ENCODE measurements at regions not wholly inside any gene's neighbourhood (a gene's known extent, or its start where the extent isn't known, plus 50 kb on each side); places are given as distances from the start of the nearest gene placed in this dataset.

GRCh38 chr11:106470230-106470629 is 392.8 kb downstream of the AASDHPPT start:
- DNase-seq (no peak), ATAC-seq (no peak)
- Histone ChIP-seq H3K9me3 (no peaks in the 10 kb centered on the region), H3K4me1 (no peaks in the 10 kb centered on the region), H3K27ac (no peak overlapping the region), H3K4me3 (no peak overlapping the region), H3K27me3 (no peaks in the 10 kb centered on the region), H3K36me3 (no peaks in the 10 kb centered on the region)
- in situ Hi-C loops (cut with MboI; ENCODE audit: low sequenced_read_pairs in 4 of 4) = no loop called here
- no peak for TF ChIP-seq CTCF (IDR thresholded peaks at IDR 0.05 in 4 of 5, conservative IDR thresholded peaks at IDR 0.05 in 1 of 5)
- no peak for TF ChIP-seq POLR2A (IDR thresholded peaks at IDR 0.05)
- intact Hi-C loops (cut with DNase I; ENCODE audit: low total_unique reads) = no loop called here

- no peaks in the 10 kb centered on the region for H3K27me3 ChIP-seq
- no peak for DNase-seq
- H3K4me1 ChIP-seq = no peaks in the 10 kb centered on the region
- intact Hi-C loops (cut with DNase I; ENCODE audit: low total_unique reads) (no loop called here), in situ Hi-C loops (cut with MboI; ENCODE audit: low sequenced_read_pairs in 4 of 4) (no loop called here)
- no peak overlapping the region for H3K4me3 ChIP-seq
- no peaks in the 10 kb centered on the region for H3K36me3 ChIP-seq
- no peak for TF ChIP-seq CTCF (IDR thresholded peaks at IDR 0.05 in 4 of 5, conservative IDR thresholded peaks at IDR 0.05 in 1 of 5)
- no peak for TF ChIP-seq POLR2A (IDR thresholded peaks at IDR 0.05)
- no peaks in the 10 kb centered on the region for H3K9me3 ChIP-seq
- no peak for ATAC-seq
- no peak overlapping the region for H3K27ac ChIP-seq
Measured at GRCh38 chr11:106471276-106471675, 393.8 kb downstream of the AASDHPPT start.

- intact Hi-C loops (cut with DNase I; ENCODE audit: low total_unique reads) = no loop called here
Measured at GRCh38 chr11:106473089-106473722, 395.7 kb downstream of the AASDHPPT start.

GRCh38 chr11:106474274-106474673 is 396.8 kb downstream of the AASDHPPT start:
- in situ Hi-C loops (cut with MboI; ENCODE audit: low sequenced_read_pairs in 4 of 4) (no loop called here), intact Hi-C loops (cut with DNase I; ENCODE audit: low total_unique reads) (no loop called here)
- Histone ChIP-seq H3K4me1 (no peaks in the 10 kb centered on the region), H3K27ac (no peak overlapping the region), H3K36me3 (no peaks in the 10 kb centered on the region), H3K4me3 (no peak overlapping the region), H3K9me3 (no peaks in the 10 kb centered on the region), H3K27me3 (no peaks in the 10 kb centered on the region)
- TF ChIP-seq CTCF (IDR thresholded peaks at IDR 0.05 in 4 of 5, conservative IDR thresholded peaks at IDR 0.05 in 1 of 5) = no peak
- no peak for TF ChIP-seq POLR2A (IDR thresholded peaks at IDR 0.05)
- ATAC-seq (no peak), DNase-seq (no peak)

More at GRCh38 chr11:106473089-106473722, 395.7 kb downstream of the AASDHPPT start:
- no peaks in the 10 kb centered on the region for H3K9me3 ChIP-seq
- no peak overlapping the region for H3K27ac ChIP-seq
- DNase-seq (no peak), ATAC-seq (no peak)
- no peaks in the 10 kb centered on the region for H3K4me1 ChIP-seq
- TF ChIP-seq CTCF (IDR thresholded peaks at IDR 0.05 in 4 of 5, conservative IDR thresholded peaks at IDR 0.05 in 1 of 5) (no peak), POLR2A (IDR thresholded peaks at IDR 0.05) (no peak)
- H3K27me3 ChIP-seq = no peaks in the 10 kb centered on the region
- in situ Hi-C loops (cut with MboI; ENCODE audit: low sequenced_read_pairs in 4 of 4) = no loop called here
- H3K36me3 ChIP-seq = no peaks in the 10 kb centered on the region
- H3K4me3 ChIP-seq = no peak overlapping the region

GRCh38 chr11:106475181-106475580 is 397.7 kb downstream of the AASDHPPT start:
- no peak overlapping the region for H3K4me3 ChIP-seq
- no peaks in the 10 kb centered on the region for H3K9me3 ChIP-seq
- no peak for DNase-seq
- H3K4me1 ChIP-seq = no peaks in the 10 kb centered on the region
- in situ Hi-C loops (cut with MboI; ENCODE audit: low sequenced_read_pairs in 4 of 4) = no loop called here
- intact Hi-C loops (cut with DNase I; ENCODE audit: low total_unique reads) = no loop called here
- TF ChIP-seq POLR2A (IDR thresholded peaks at IDR 0.05) (no peak), CTCF (IDR thresholded peaks at IDR 0.05 in 4 of 5, conservative IDR thresholded peaks at IDR 0.05 in 1 of 5) (no peak)
- H3K27me3 ChIP-seq = no peaks in the 10 kb centered on the region
- no peak overlapping the region for H3K27ac ChIP-seq
- ATAC-seq = no peak
- no peaks in the 10 kb centered on the region for H3K36me3 ChIP-seq
